CD14-positive monocyte (primary cell): ENCODE measurements at regions not wholly inside any gene's neighbourhood (a gene's known extent, or its start where the extent isn't known, plus 50 kb on each side); places are given as distances from the start of the nearest gene placed in this dataset.

Experiments used
- DNase-seq, 3 donors: peaks; one replicate each; pipeline ENCODE4 v3.0.0-alpha.2; 2011 to 2022
- H2AFZ ChIP-seq: 2 replicates; pipeline ENCODE4 v1.6.0; 2012; ENCODE audit warnings: mild to moderate bottlenecking, low read depth, low read length, inconsistent platforms; ENCODE audit not compliant: insufficient read depth, poor library complexity, severe bottlenecking
- H3K27ac ChIP-seq, 2 donors: 1 replicate in 1 of 2; 2 replicates in 1 of 2; pipeline ENCODE4 v1.5.1; 2012 to 2013; ENCODE audit warnings: low read length in 2 of 2, control low read depth in 1 of 2, inconsistent platforms in 1 of 2, low read depth in 1 of 2, mild to moderate bottlenecking in 1 of 2
- H3K27me3 ChIP-seq, 2 donors: one replicate each; pipeline versions ENCODE4 v1.6.0 to v1.6.1; 2011 to 2013; ENCODE audit warnings: low read length in 2 of 2; ENCODE audit not compliant: control insufficient read depth in 2 of 2, insufficient read depth in 2 of 2
- H3K36me3 ChIP-seq, 2 donors: replicated peaks in 1 of 2; 1 replicate in 1 of 2; 2 replicates in 1 of 2; pipeline versions ENCODE4 v1.5.1 to v1.6.1; 2012 to 2013; ENCODE audit warnings: low read length in 2 of 2, control low read depth in 1 of 2, inconsistent platforms in 1 of 2, mild to moderate bottlenecking in 1 of 2; ENCODE audit not compliant: insufficient read depth in 2 of 2, control insufficient read depth in 1 of 2
- H3K4me1 ChIP-seq, 2 donors: 1 replicate in 1 of 2; 2 replicates in 1 of 2; pipeline versions ENCODE4 v1.5.1 to v1.6.1; 2012 to 2013; ENCODE audit warnings: low read length in 2 of 2, control low read depth in 1 of 2, inconsistent platforms in 1 of 2, mild to moderate bottlenecking in 1 of 2, moderate library complexity in 1 of 2; ENCODE audit not compliant: insufficient read depth in 2 of 2, control insufficient read depth in 1 of 2
- H3K4me2 ChIP-seq: replicated peaks from 2 replicates; pipeline ENCODE3; 2012; ENCODE audit warnings: low read length, moderate library complexity, mild to moderate bottlenecking; ENCODE audit not compliant: poor library complexity, severe bottlenecking; ENCODE audit errors: extremely low read depth
- H3K4me3 ChIP-seq, 3 experiments: fragments of 200-600 bp in 1 of 3; sonication (generic) in 1 of 3; replicated peaks in 1 of 3; 1 replicate in 2 of 3; 2 replicates in 1 of 3; pipeline ENCODE4 v1.5.1; 2011 to 2013; ENCODE audit warnings: low read length in 3 of 3, mild to moderate bottlenecking in 3 of 3, control low read depth in 2 of 3, low read depth in 2 of 3, inconsistent platforms in 1 of 3, moderate library complexity in 1 of 3
- H3K79me2 ChIP-seq: 2 replicates; pipeline ENCODE4 v1.6.0; 2012; ENCODE audit warnings: mild to moderate bottlenecking, control low read depth, inconsistent platforms, low read length, moderate library complexity; ENCODE audit not compliant: insufficient read depth
- H3K9ac ChIP-seq: 2 replicates; pipeline ENCODE4 v1.6.0; 2017; ENCODE audit warnings: low read length, mild to moderate bottlenecking; ENCODE audit not compliant: insufficient read depth, poor library complexity, severe bottlenecking
- H3K9me3 ChIP-seq, 2 donors: replicated peaks in 1 of 2; 1 replicate in 1 of 2; 2 replicates in 1 of 2; pipeline versions ENCODE4 v1.5.1 to v1.6.1; 2012 to 2013; ENCODE audit warnings: low read length in 2 of 2, control low read depth in 1 of 2; ENCODE audit not compliant: control insufficient read depth in 1 of 2, insufficient read depth in 1 of 2
- H4K20me1 ChIP-seq: 2 replicates; pipeline ENCODE4 v1.6.0; 2012; ENCODE audit warnings: mild to moderate bottlenecking, low read length, control low read depth, moderate library complexity; ENCODE audit not compliant: insufficient read depth
- H3K27ac Mint-ChIP-seq, 7 donors: one replicate each; pipeline ENCODE4 v1.8.0; 2020; ENCODE audit warnings: mild to moderate bottlenecking in 7 of 7, mixed read lengths in 7 of 7, moderate library complexity in 6 of 7, inconsistent platforms in 2 of 7
- H3K27me3 Mint-ChIP-seq, 3 donors: one replicate each; pipeline ENCODE4 v1.8.0; 2021 to 2022; ENCODE audit warnings: low read depth in 3 of 3, mild to moderate bottlenecking in 3 of 3, mixed read lengths in 3 of 3, moderate library complexity in 3 of 3, inconsistent platforms in 1 of 3
- H3K36me3 Mint-ChIP-seq, 2 donors: one replicate each; pipeline ENCODE4 v1.8.0; 2020; ENCODE audit warnings: mixed read lengths in 2 of 2, inconsistent platforms in 1 of 2, mild to moderate bottlenecking in 1 of 2
- H3K4me1 Mint-ChIP-seq: one replicate; pipeline ENCODE4 v1.8.0; 2020; ENCODE audit warnings: mild to moderate bottlenecking, mixed read lengths
- H3K4me3 Mint-ChIP-seq, 2 donors: one replicate each; pipeline ENCODE4 v1.8.0; 2020; ENCODE audit warnings: mild to moderate bottlenecking in 2 of 2, mixed read lengths in 2 of 2, moderate library complexity in 1 of 2
- H3K9me3 Mint-ChIP-seq, 7 donors: one replicate each; pipeline ENCODE4 v1.8.0; 2020 to 2022; ENCODE audit warnings: mixed read lengths in 7 of 7, mild to moderate bottlenecking in 6 of 7, moderate library complexity in 6 of 7, inconsistent platforms in 2 of 7
- WGBS: methylation state at CpG from one replicate; pipeline ENCODE4 v1.1.5; 2013; ENCODE audit warnings: missing lambda C conversion rate; ENCODE audit not compliant: insufficient coverage; 5-methylcytosine and 5-hydroxymethylcytosine counted together
- intact Hi-C, 2 donors: fragments of 100-400 bp; cut with micrococcal nuclease; formaldehyde crosslinking; loops; one replicate each; pipeline versions ENCODE4 v1.15.0 to v1.15.1; 2023
- TF ChIP-seq, protein P1 (sequence below): fragments of 200-600 bp; IDR thresholded peaks from one replicate; pipeline ENCODE4 v1.8.0; 2022; ENCODE audit warnings: antibody characterized with exemption, mild to moderate bottlenecking

DNA sequence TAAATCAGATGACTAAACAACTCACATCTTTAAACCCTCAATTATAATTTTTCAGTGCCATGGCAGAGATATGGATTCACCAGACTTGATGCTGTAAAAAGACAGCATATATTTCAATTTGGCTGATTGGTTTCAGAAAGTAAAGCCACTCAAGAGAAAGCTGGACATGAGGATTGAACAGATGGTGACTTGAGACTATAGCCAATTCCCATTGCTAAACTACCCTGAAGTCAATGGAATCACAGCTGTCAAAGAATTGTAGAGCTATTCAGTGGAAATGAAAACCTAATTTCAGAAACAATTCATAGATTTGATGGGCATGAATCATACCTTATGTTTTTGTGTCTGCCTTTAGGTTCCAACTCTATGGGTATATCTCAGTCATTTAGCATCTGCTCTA, 510.6 kb upstream of the BOD1L1 start:
- Histone ChIP-seq H3K9ac (no peak overlapping the region), H3K79me2 (no peaks in the 10 kb centered on the region), H3K36me3 (no peaks in the 10 kb centered on the region), H3K4me3 (no peak overlapping the region), H3K27me3 (no peaks in the 10 kb centered on the region), H3K4me1 (peaks cover 0 to under 1% of the 10 kb centered on the region in 2 donors), H2AFZ (no peak overlapping the region), H3K9me3 (no peaks in the 10 kb centered on the region), H3K27ac (no peak overlapping the region), H3K4me2 (no peak overlapping the region), H4K20me1 (no peaks in the 10 kb centered on the region)
- intact Hi-C loops = no loop called here
- no peak overlapping the region for H3K4me3 Mint-ChIP-seq
- peaks cover 0 to 3% (median 1%) of the 10 kb centered on the region in 3 donors for H3K27me3 Mint-ChIP-seq
- H3K36me3 Mint-ChIP-seq = no peaks in the 10 kb centered on the region
- peaks cover 4% of the 10 kb centered on the region for H3K4me1 Mint-ChIP-seq
- TF ChIP-seq, protein P1, sequence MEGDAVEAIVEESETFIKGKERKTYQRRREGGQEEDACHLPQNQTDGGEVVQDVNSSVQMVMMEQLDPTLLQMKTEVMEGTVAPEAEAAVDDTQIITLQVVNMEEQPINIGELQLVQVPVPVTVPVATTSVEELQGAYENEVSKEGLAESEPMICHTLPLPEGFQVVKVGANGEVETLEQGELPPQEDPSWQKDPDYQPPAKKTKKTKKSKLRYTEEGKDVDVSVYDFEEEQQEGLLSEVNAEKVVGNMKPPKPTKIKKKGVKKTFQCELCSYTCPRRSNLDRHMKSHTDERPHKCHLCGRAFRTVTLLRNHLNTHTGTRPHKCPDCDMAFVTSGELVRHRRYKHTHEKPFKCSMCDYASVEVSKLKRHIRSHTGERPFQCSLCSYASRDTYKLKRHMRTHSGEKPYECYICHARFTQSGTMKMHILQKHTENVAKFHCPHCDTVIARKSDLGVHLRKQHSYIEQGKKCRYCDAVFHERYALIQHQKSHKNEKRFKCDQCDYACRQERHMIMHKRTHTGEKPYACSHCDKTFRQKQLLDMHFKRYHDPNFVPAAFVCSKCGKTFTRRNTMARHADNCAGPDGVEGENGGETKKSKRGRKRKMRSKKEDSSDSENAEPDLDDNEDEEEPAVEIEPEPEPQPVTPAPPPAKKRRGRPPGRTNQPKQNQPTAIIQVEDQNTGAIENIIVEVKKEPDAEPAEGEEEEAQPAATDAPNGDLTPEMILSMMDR = no peak
- no peak for DNase-seq
- no peaks in the 10 kb centered on the region for H3K9me3 Mint-ChIP-seq
- H3K27ac Mint-ChIP-seq = no peak overlapping the region

GRCh38 chr4:14143892-14144291, 516.4 kb upstream of the BOD1L1 start:
- H3K27ac ChIP-seq = no peak overlapping the region
- H3K79me2 ChIP-seq = no peaks in the 10 kb centered on the region
- Mint-ChIP-seq H3K36me3 (no peaks in the 10 kb centered on the region), H3K4me3 (no peak overlapping the region), H3K4me1 (peaks cover under 1% of the 10 kb centered on the region), H3K27me3 (peaks cover 0 to 2% (median 0%) of the 10 kb centered on the region in 3 donors), H3K9me3 (peaks cover 0 to 2% (median 0%) of the 10 kb centered on the region in 7 donors), H3K27ac (no peak overlapping the region)
- intact Hi-C loops = no loop called here
- DNase-seq = no peak
- no peaks in the 10 kb centered on the region for H3K36me3 ChIP-seq
- WGBS = no CpG with 5 or more reads among the region's 1 CpG
- no peak overlapping the region for H3K9ac ChIP-seq
- H3K9me3 ChIP-seq = no peaks in the 10 kb centered on the region
- no peak overlapping the region for H3K4me3 ChIP-seq
- peaks cover under 1 to 2% of the 10 kb centered on the region in 2 donors for H3K4me1 ChIP-seq
- H4K20me1 ChIP-seq = no peaks in the 10 kb centered on the region
- no peaks in the 10 kb centered on the region for H3K27me3 ChIP-seq
- TF ChIP-seq, protein P1 = no peak
- H3K4me2 ChIP-seq = no peak overlapping the region
- H2AFZ ChIP-seq = no peak overlapping the region
